DMS53 treated with DMSO at 0.1 percent for 48 hours (cell line): ENCODE measurements at regions not wholly inside any gene's neighbourhood (a gene's known extent, or its start where the extent isn't known, plus 50 kb on each side); places are given as distances from the start of the nearest gene placed in this dataset.
A peak's percentile ranks its signal among the peaks of the same experiment; 100 is the strongest.
"Not testable (repeated sequence)": the region's sequence is repeated elsewhere in the genome, so short reads cannot be mapped to it uniquely, and the experiment has no call there.

ENCODE experiments used
- DNase-seq: peaks from one replicate; lab custom pipeline; 2025; ENCODE audit not compliant: unreplicated experiment; lab: John Stamatoyannopoulos, UW

- no peak for DNase-seq
These were observed 220.8 kb downstream of the NMUR2 start for GRCh38 chr5:152184266-152184665.

DNA sequence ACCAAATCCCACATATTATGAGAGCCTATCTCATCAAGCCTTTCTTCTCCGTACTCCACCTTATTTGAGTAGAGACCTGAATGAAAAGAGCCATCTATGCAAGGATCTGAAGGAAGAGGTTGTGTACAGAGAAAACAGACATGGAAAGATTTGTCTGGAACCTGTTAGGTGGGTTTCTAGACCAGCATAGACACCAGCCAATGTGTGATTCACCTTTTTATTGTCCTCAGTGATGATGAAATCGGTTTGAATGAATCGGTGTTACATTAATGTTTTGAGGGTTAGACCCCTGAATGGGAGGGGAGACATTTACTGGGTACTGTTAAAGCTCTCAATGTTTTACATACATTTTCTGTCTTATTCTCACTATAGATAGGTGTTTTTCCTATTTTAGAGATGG, 223.6 kb downstream of the NMUR2 start:
- no peak for DNase-seq

GRCh38 chr5:152178350-152178699, 226.8 kb downstream of the NMUR2 start:
- no peak for DNase-seq

- no peak for DNase-seq
These were observed 227.3 kb downstream of the NMUR2 start for GRCh38 chr5:152177626-152178349.

DNA sequence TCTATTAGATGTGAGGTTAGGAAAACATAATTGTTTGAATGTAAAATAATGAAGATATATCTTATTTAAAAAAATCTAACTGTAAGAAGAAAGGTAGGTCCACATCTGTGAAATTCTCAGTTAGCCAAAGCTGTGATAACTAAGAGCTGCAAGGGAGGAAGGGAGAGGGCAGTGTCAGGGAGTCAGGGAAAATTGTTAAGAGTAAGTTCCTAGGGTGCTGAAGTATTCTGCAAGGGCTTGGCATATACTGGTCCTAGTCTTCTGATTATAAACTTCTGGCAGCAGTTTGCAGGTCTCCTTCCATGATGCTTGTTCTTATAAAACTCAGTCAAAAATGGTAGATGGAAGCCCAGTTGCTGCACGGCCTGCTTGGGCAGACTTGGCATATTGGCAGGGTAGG, 233.2 kb downstream of the NMUR2 start:
- DNase-seq, result no peak

DNA sequence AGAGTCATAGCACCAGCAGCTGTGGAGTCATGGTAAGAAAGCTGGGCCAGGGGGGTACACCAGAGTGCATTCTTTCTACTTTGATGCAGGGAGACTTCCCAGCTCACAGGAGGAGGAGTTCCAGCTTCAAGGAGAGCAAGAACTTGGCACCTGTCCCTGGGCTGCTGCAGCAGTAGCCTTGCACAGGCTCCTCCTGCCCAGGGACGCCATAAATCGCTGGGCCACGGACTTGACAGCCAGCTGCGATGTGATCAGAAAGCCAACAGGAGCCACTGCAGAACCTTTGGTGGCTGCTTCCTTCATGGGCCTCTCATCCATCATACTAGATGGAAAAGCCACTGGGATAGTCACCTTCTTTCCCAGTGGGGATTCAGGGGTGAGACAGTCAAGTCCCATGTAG, 234.7 kb downstream of the NMUR2 start:
- no peak for DNase-seq

DNA sequence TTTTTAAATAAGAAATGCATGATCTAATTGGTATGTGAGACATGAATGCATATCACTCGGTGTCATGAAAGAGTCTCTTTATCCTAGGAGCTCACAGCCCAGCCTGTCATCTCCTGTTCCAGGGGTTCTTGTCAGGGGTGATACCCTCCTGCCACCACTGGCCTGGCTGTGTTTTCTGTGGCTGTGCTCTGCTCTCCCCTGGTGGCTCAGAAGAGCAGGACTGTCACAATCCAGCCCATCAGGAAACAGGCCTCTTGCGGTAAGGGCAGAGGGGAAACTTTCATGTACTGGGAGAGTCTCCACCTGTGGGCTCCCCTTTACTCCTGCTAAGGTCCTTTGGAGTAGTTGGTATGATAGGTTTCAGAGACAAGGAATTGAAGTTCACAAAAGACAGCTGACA, 240.2 kb upstream of the GLRA1 start:
- DNase-seq, result no peak

DNA sequence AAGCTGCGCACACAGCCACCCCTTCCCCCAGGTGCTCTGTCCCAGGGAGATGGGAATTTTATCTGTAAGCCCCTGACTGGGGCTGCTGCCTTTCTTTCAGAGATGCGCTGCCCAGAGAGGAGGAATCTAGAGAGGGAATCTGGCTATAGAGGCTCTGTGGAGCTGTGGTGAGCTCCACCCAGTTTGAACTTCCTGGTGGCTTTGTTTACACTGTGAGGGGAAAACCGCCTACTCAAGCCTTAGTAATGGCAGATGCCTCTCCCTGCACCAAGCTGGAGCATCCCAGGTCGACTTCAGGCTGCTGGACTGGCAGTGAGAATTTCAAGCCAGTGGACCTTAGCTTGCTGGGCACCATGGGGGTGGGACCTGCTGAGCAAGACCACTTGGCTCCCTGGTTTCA, 235.2 kb upstream of the GLRA1 start:
- peak; percentile 31 for DNase-seq

GRCh38 chr5:152154452-152154851, 229.8 kb upstream of the GLRA1 start:
- not testable (repeated sequence) for DNase-seq

DNA sequence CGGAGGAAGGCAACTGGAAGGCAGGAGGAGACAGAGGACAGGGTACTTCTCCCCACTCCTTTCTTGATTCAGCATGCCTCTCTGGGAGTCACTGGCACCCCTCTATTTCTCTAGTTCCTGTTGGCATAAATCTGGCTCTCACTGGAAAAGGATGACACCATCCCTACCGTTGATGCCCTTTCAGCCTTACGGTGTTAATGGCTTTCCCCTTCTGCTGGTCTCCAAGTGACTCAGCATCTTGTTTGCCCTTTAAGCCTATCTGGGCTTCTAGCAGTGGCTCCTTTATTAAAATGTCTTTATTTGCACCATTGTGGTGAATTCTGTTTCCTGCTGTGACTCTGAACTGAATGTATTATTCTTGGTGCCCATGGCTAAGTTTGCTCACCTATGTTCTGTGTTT, 227.3 kb upstream of the GLRA1 start:
- no peak for DNase-seq

DNA sequence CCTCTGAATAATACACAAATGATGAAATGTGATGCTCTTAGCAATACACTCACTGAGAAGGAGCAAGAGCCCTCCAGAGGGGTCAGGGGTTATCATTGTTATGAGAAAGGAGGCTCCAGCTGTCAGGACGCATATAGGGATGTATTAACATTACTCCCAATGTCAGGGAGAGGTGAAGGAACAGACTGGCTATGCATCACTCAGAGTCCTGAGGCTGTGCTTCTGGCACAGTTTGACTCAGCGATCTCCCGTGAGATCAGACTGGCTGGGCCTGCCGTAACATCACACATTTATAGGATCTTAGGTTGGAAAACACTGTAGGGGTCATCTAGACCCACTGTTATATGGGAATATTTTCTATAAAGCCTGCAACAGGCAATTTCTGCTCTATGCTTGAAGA, 226.5 kb upstream of the GLRA1 start:
- no peak for DNase-seq

- DNase-seq, result no peak
These were observed 222.6 kb upstream of the GLRA1 start for GRCh38 chr5:152147286-152147685.

DNA sequence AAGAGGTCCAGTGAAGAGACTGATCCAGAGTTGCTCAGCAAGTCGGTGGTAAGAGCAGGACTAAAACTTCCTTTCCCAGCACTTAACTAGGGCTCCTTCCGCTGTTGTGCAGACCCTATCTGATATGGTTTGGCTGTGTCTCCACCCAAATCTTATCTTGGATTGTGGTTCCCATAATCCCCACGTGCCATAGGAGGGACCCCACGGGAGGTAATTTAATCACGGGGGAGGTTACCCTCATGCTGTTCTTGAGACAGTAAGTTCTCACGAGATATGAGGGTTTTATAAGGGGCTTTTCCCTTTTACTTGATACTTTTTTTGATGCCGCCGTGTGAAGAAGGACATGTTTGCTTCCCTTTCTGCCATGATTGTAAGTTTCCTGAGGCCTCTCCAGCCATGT, 221.9 kb upstream of the GLRA1 start:
- no peak for DNase-seq

DNA sequence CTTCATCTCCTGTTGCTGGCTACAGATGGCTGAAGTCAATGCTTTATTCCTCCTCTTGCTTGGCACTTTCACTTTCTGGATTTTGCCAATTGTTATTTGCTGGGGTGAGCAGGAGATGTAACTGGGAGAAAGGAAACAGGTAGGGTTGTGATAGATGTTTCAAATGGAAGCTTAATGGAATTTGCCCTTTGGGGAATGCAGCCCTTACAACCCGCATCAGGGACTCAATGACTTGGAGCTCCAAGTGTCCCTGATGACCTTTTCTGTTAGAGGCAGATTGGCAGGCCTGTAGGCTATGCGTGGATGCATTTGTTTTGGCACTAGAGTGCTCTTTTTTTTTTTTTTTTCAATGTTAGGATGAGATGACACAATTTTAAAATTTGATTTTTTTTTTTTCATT, 219.9 kb upstream of the GLRA1 start:
- DNase-seq, result no peak

DNA sequence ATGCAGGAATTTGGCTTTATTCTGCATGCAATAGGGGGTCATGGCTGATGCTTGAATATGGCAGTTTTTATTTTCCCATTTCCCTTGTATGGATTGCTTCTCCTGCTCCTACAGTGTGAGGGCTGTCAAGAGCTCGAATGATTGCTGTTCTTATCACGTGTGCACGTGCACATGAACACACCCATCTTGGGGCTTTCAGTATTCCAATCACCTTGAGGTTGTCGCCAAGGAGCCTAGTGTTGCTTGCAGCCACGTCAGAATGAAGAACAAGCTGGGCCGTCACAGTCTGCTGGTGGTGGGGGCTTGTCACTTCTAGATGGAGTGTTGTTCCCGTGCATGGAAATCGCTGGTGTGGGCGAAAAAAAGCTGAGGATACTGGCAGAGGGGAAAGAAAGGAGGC, 219.4 kb upstream of the GLRA1 start:
- DNase-seq, result no peak

GRCh38 chr5:152142840-152143469, 218.3 kb upstream of the GLRA1 start:
- DNase-seq, result peak; percentile 41

DNA sequence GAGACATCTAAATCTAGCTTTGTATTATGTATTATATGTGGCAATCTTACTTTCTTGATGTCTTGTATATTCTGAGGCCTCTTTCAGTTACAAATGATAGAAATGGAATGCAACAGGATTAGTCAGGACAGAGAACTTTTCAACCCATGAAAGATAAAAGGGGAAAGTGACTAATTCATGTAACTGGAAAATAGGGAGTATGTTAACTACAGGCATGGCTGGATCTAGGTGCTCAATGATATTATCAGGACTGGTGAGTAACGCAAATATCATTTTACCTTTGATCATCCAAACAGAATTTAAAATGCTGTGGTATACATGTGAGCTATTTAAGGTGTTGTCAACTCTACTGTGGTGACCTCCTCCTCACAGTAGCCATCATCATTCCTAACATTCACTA, 215.7 kb upstream of the GLRA1 start:
- no peak for DNase-seq

DNA sequence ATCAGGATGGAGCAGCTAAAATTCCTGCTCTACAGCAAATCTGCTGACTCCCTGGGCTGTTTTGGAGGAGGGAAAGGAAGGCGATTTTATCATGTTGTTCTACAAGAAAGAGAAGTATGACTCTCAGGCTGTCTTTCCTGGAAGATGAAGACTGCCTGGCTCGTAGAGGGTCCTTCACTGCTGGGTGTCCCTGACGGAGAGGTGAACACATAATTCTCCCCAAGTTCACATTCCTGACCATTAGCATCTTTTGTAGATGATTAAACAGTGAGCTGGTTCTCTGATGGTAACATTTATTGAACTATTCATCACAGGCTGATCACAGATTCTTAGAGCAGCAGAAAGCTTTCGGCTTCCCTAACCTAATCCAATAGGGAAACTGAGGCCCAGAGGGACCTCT, 212.4 kb upstream of the GLRA1 start:
- no peak for DNase-seq

- DNase-seq, result no peak
These were observed 211.7 kb upstream of the GLRA1 start for GRCh38 chr5:152136321-152136720.

DNA sequence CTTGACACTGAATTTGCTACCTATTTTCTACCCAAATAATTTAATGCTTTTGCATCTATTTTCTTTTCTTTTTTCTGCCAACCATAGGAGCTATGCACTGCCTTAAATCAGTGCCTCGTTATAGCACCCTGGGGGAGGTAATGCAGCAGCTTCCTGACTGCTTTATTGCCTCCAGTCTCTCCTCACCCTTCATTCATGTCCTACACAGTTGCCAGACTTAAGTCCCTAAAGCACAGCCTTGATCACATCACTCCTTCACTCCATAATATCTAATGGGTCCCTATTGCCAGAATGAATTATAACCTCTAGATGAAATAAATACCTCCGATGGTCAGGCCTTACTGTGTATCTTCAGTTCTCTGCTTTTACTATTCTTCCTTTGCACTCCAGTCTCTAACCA, 211.2 kb upstream of the GLRA1 start:
- DNase-seq, result no peak

DNA sequence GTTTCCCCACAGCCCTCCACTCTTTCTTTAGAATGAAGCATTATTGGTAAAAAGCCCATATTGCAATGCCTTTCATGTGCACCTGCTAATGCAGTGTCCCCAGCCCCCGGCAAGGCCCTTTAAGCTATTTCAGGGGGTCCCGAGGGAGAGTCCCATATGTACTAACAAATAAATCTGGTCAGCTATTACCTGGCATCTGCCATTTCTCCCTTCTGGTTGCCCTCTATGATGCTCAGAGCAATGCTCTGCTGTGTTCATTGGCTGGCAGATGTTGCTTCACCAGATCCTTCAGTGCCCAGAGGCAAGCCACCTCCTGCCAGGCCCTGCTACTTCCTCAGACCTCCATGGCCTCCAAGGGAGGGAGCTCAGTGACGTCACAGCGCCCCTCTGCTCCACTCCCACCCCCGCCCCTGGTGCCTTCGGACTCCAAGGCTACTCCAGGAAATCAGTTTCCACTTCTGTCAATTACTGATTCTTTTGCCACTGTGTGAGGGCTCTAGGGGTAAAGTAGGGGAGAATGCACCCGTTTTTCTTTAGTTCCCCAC, 201.1 kb upstream of the GLRA1 start:
- no peak for DNase-seq

DNA sequence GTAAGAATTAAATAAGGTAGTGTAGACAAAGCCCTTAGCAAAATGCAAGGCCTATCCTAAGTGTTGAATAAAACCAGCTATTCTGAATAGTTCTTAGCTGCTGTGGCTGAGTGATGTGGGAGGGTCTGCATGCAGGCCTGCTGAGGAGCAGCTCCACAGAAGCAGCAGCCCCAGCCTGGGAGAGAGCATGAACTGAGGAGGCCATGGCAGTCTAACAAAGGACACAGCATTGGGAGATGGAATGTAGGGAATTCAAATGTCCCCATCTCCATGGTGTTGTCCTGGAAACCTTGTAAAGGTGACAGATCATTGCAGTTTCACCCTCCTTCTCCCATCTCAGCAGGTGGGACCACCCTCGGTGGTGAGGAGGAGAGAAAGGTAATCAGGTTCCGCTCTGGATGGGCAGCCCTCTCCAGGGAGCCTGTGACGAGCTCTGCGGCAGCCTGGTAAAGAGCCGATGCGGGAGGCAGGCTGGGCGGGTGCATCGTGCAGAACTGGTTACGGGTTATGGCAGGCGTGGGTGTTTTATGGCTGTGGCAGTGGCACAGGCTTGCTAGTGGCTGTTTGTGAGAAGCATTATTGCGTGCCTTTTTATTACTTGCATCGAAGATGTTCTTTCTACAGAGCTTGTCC, 199.9 kb upstream of the GLRA1 start:
- no peak for DNase-seq
